ENCODE measurements at regions not wholly inside any gene's neighbourhood (a gene's known extent, or its start where the extent isn't known, plus 50 kb on each side); places are given as distances from the start of the nearest gene placed in this dataset.

GRCh38 chr4:12672303-12672702, 811.8 kb downstream of the RAB28 start:
- CTCF ChIA-PET = no interaction called here
- no peak for TF ChIP-seq CTCF (IDR thresholded peaks at IDR 0.05; ENCODE audit: control extremely low read depth, extremely low read depth, low read depth, missing control alignments)
- no peak for DNase-seq (ENCODE audit: extremely low spot score)
- POLR2A ChIA-PET = no interaction called here

GRCh38 chr4:12658146-12658545, 826.0 kb downstream of the RAB28 start:
- POLR2A ChIA-PET = no interaction called here
- no peak for TF ChIP-seq CTCF (IDR thresholded peaks at IDR 0.05; ENCODE audit: control extremely low read depth, extremely low read depth, low read depth, missing control alignments)
- CTCF ChIA-PET = no interaction called here
- DNase-seq (ENCODE audit: extremely low spot score) = no peak

- ChIA-PET CTCF (no interaction called here), POLR2A (no interaction called here)
- no peak for DNase-seq (ENCODE audit: extremely low spot score)
- no peak for TF ChIP-seq CTCF (IDR thresholded peaks at IDR 0.05; ENCODE audit: control extremely low read depth, extremely low read depth, low read depth, missing control alignments)
These were observed 832.3 kb downstream of the RAB28 start for GRCh38 chr4:12651876-12652275.

GRCh38 chr4:12645732-12646131, 838.4 kb downstream of the RAB28 start:
- TF ChIP-seq CTCF (IDR thresholded peaks at IDR 0.05; ENCODE audit: control extremely low read depth, extremely low read depth, low read depth, missing control alignments) = no peak
- ChIA-PET CTCF (no interaction called here), POLR2A (no interaction called here)
- DNase-seq (ENCODE audit: extremely low spot score) = no peak

DNA sequence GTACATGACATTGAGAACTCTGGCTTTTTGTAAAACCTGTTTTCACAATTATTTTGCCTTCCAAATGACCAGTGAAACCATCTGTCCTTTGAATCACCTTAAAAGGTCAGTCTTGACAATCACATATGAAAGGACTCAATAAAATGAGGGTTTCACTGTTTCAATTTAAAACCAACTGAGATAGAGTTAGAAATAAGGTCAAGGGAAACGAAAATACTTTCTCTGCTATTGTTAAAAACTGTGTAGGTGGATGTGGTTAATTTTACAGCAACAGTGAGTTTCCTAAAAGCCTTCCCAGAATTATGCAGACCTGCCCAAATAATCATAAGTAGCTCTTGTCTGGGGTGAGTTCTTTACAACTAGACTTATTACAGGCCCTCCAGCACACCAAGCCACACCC, 839.9 kb downstream of the RAB28 start:
- DNase-seq (ENCODE audit: extremely low spot score) = no peak
- ChIA-PET CTCF (interaction anchor here (2.1 kb wide), 1 partner anchor 11 kb away, joined by 15 read pairs; no protein-coding TSS in a partner anchor), POLR2A (no interaction called here)
- no peak for TF ChIP-seq CTCF (IDR thresholded peaks at IDR 0.05; ENCODE audit: control extremely low read depth, extremely low read depth, low read depth, missing control alignments)

DNA sequence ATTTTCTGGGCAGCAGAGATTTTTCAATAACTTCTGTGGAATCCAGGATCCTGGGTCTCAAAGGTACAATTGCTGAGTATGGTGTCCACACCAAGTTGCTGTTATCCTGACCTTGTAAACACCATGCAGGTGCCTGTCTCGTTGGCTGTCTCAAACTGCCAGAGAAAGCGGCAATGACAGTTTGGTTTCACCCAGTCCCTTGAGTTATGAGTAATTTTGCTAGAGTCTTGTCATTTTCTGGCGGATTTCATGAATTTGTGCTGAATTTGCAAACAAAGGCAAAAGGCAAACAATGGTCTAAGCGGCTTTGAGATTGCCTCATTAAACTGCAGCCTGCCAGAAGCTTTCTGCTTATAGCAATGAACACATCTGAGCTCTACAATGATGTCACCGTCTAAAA, 847.9 kb downstream of the RAB28 start:
- ChIA-PET CTCF (no interaction called here), POLR2A (no interaction called here)

More for the DNA sequence above, 847.9 kb downstream of the RAB28 start:
- TF ChIP-seq CTCF (IDR thresholded peaks at IDR 0.05; ENCODE audit: control extremely low read depth, extremely low read depth, low read depth, missing control alignments) = no peak
- DNase-seq (ENCODE audit: extremely low spot score) = no peak
